ENCODE measurements at regions not wholly inside any gene's neighbourhood (a gene's known extent, or its start where the extent isn't known, plus 50 kb on each side); places are given as distances from the start of the nearest gene placed in this dataset.

GRCh38 chr15:26134812-26135211 lies 271.7 kb upstream of the ATP10A start:
- TF ChIP-seq POLR2A (IDR thresholded peaks at IDR 0.05; ENCODE audit: low read depth, low read length): no peak
- no peak for TF ChIP-seq POU2F2 (IDR thresholded peaks at IDR 0.05; ENCODE audit: low read depth, low read length)

Data from GM12891 (cell line).